ENCODE measurements at regions not wholly inside any gene's neighbourhood (a gene's known extent, or its start where the extent isn't known, plus 50 kb on each side); places are given as distances from the start of the nearest gene placed in this dataset.

GRCh38 chr2:167871286-167871685 is 376.1 kb downstream of the STK39 start:
- ATAC-seq = no peak
- TF ChIP-seq ZNF565 (CRISPR knock-in tag; conservative IDR thresholded peaks at IDR 0.05; ENCODE audit: low read depth) = no peak
- TF ChIP-seq ZNF8 (CRISPR knock-in tag; IDR thresholded peaks at IDR 0.05) = no peak
- TF ChIP-seq, protein P1, sequence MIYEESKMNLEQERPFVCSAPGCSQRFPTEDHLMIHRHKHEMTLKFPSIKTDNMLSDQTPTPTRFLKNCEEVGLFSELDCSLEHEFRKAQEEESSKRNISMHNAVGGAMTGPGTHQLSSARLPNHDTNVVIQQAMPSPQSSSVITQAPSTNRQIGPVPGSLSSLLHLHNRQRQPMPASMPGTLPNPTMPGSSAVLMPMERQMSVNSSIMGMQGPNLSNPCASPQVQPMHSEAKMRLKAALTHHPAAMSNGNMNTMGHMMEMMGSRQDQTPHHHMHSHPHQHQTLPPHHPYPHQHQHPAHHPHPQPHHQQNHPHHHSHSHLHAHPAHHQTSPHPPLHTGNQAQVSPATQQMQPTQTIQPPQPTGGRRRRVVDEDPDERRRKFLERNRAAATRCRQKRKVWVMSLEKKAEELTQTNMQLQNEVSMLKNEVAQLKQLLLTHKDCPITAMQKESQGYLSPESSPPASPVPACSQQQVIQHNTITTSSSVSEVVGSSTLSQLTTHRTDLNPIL (CRISPR knock-in tag; IDR thresholded peaks at IDR 0.05; ENCODE audit: low read depth) = no peak
- no peak for TF ChIP-seq PPARA (CRISPR knock-in tag; IDR thresholded peaks at IDR 0.05; ENCODE audit: borderline replicate concordance)
- no peak for TF ChIP-seq ZNF70 (CRISPR knock-in tag; IDR thresholded peaks at IDR 0.05)
- no peak for TF ChIP-seq CSDC2 (CRISPR knock-in tag; IDR thresholded peaks at IDR 0.05)
- no peak for TF ChIP-seq ZC3H10 (CRISPR knock-in tag; IDR thresholded peaks at IDR 0.05)
- no peak for TF ChIP-seq BACH2 (CRISPR knock-in tag; IDR thresholded peaks at IDR 0.05; ENCODE audit: borderline replicate concordance)
- no peak for TF ChIP-seq ESRRG (CRISPR knock-in tag; IDR thresholded peaks at IDR 0.05)
- no peak for TF ChIP-seq TSHZ2 (CRISPR knock-in tag; IDR thresholded peaks at IDR 0.05)
- TF ChIP-seq POU6F1 (CRISPR knock-in tag; IDR thresholded peaks at IDR 0.05; ENCODE audit: borderline replicate concordance, low read depth) = no peak
- TF ChIP-seq ISL1 (CRISPR knock-in tag; IDR thresholded peaks at IDR 0.05) = no peak
- TF ChIP-seq SNAI2 (CRISPR knock-in tag; IDR thresholded peaks at IDR 0.05) = no peak
- TF ChIP-seq TOX (CRISPR knock-in tag; IDR thresholded peaks at IDR 0.05; ENCODE audit: borderline replicate concordance) = no peak
- TF ChIP-seq GLIS3 (CRISPR knock-in tag; IDR thresholded peaks at IDR 0.05) = no peak
- TF ChIP-seq OSR1 (CRISPR knock-in tag; IDR thresholded peaks at IDR 0.05) = no peak
- no peak for TF ChIP-seq TCF4 (CRISPR knock-in tag; IDR thresholded peaks at IDR 0.05; ENCODE audit: borderline replicate concordance)
- no peak for TF ChIP-seq ZFP30 (CRISPR knock-in tag; IDR thresholded peaks at IDR 0.05)
- no peak for TF ChIP-seq ARNTL (CRISPR knock-in tag; IDR thresholded peaks at IDR 0.05; ENCODE audit: borderline replicate concordance, low read depth)
- no peak for TF ChIP-seq RARB (CRISPR knock-in tag; IDR thresholded peaks at IDR 0.05)

DNA sequence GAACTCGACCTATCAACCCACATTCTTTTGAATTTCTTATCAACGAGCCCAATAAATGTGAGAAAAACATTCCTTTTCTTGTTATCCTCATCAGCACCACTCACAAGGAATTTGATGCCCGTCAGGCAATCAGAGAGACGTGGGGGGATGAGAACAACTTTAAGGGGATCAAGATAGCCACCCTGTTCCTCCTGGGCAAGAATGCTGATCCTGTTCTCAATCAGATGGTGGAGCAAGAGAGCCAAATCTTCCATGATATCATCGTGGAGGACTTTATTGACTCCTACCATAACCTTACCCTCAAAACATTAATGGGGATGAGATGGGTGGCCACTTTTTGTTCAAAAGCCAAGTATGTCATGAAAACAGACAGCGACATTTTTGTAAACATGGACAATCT is 378.2 kb downstream of the STK39 start:
- TF ChIP-seq ISL1 (CRISPR knock-in tag; IDR thresholded peaks at IDR 0.05) = no peak
- TF ChIP-seq ZFP3 (CRISPR knock-in tag; IDR thresholded peaks at IDR 0.05) = no peak
- no peak for TF ChIP-seq ZFP30 (CRISPR knock-in tag; IDR thresholded peaks at IDR 0.05)
- TF ChIP-seq ZNF8 (CRISPR knock-in tag; IDR thresholded peaks at IDR 0.05) = no peak
- no peak for TF ChIP-seq ZNF70 (CRISPR knock-in tag; IDR thresholded peaks at IDR 0.05)
- TF ChIP-seq SNAI2 (CRISPR knock-in tag; IDR thresholded peaks at IDR 0.05) = no peak
- no peak for TF ChIP-seq BACH2 (CRISPR knock-in tag; IDR thresholded peaks at IDR 0.05; ENCODE audit: borderline replicate concordance)
- no peak for TF ChIP-seq CSRNP3 (CRISPR knock-in tag; IDR thresholded peaks at IDR 0.05)
- TF ChIP-seq TCF4 (CRISPR knock-in tag; IDR thresholded peaks at IDR 0.05; ENCODE audit: borderline replicate concordance) = no peak
- TF ChIP-seq ESRRG (CRISPR knock-in tag; IDR thresholded peaks at IDR 0.05) = no peak
- no peak for TF ChIP-seq GLIS3 (CRISPR knock-in tag; IDR thresholded peaks at IDR 0.05)
- no peak for TF ChIP-seq ZC3H10 (CRISPR knock-in tag; IDR thresholded peaks at IDR 0.05)
- no peak for TF ChIP-seq RARB (CRISPR knock-in tag; IDR thresholded peaks at IDR 0.05)
- TF ChIP-seq TSHZ2 (CRISPR knock-in tag; IDR thresholded peaks at IDR 0.05) = no peak
- TF ChIP-seq, protein P1 (CRISPR knock-in tag; IDR thresholded peaks at IDR 0.05; ENCODE audit: low read depth) = no peak
- TF ChIP-seq ARNTL (CRISPR knock-in tag; IDR thresholded peaks at IDR 0.05; ENCODE audit: borderline replicate concordance, low read depth) = no peak
- TF ChIP-seq POU6F1 (CRISPR knock-in tag; IDR thresholded peaks at IDR 0.05; ENCODE audit: borderline replicate concordance, low read depth) = no peak
- ATAC-seq = no peak

Measured in SK-N-SH treated with all-trans-retinoic acid at 6 μM for 48 hours (cell line).